ENCODE measurements at regions not wholly inside any gene's neighbourhood (a gene's known extent, or its start where the extent isn't known, plus 50 kb on each side); places are given as distances from the start of the nearest gene placed in this dataset.

DNA sequence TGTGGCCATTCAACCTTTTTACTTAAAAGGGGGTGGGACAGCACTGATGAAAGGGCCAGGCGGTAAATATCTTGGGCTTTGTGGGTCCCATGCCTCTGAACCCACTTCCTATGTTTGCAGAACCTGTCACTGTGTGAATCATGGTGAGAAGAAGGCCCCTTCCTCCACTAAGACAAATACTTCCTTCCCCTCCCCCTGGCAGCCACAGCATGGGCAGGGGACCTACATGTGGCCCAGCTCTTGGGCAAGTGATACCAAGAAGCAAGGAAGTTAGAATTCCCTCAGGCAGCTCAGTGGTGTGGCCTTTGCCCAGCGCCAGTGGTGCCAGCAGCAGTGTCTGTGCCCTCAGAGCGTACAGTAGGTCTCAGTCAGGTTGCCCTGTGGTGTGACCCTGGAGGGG, 168.6 kb downstream of the TRIM33 start:
- no peak for DNase-seq

DNA sequence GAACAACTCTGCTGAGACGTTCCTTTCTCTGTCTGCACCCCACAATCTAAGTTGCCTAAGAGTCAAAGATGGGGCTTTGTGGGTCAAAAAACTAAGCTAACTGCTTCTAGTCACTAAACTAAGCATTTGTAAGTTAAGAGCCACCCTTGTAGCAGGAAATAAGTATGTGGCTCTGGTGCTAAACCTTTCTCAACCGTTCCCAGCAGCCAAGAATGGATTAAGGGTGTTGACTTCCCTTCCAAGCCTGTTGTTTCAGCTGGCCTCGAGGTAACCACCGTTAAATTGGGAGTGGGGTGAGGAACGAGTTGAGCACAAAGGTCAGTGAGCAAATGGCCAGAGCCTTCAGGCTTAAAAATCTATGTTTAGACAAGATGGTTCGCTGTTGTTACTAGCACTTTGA, 169.1 kb downstream of the TRIM33 start:
- no peak for DNase-seq

DNA sequence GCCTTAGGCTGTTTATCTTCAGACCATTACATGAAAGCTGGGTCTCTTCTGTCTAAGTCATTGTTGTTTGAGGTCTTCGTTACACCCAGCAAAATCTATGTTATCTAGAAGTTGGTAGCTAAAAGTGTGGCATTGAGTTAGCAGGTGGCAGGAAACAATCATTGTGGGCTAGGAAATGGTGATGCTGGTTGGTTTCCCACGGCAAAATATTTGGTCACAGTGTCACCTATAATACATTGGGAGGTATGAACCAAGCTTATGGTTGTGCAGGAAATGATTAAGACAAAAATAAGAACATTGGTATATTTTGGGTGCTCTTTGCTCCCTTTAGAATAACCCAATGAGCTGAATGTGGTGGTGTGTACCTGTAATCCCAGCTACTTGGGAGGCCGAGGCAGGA, 169.7 kb downstream of the TRIM33 start:
- DNase-seq: no peak

DNA sequence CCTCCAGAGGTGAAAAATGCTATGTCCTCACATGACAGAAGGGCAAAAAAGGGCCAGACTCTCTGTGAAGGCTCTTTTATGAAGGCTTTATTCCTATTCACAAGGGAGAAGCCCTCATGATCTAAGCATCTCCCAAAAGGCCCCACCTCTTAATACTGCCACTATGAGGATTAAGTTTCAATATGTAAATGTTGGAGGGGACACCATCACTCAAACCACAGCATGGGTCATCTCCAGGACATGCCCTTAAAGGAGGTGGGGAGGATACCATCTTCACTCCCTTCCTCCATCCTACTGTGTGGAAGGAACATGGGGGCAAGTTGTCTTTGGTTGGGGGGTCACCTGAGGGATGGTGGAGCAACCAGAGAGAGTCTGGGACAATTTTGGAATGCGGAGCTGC, 170.1 kb downstream of the TRIM33 start:
- no peak for DNase-seq

DNA sequence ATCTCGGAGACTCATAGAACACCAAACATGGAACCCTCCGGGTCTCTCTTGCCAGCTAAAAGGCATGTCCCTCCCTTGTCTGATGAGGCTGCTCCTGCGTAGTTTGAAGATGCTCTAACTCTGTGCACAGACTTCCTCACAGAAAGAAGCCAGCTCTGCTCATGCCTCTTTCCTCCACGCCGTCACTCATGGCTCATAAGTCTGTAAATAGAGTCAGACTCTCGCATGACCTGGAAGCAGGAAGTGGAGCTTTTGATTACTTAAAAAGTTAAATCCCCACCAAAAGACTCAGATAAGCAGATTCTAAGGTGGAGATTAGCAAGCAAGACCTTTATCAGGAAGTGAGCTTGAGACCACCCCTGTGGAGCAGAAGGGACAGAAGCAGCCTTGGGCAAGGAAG, 171.6 kb downstream of the TRIM33 start:
- DNase-seq: no peak

DNA sequence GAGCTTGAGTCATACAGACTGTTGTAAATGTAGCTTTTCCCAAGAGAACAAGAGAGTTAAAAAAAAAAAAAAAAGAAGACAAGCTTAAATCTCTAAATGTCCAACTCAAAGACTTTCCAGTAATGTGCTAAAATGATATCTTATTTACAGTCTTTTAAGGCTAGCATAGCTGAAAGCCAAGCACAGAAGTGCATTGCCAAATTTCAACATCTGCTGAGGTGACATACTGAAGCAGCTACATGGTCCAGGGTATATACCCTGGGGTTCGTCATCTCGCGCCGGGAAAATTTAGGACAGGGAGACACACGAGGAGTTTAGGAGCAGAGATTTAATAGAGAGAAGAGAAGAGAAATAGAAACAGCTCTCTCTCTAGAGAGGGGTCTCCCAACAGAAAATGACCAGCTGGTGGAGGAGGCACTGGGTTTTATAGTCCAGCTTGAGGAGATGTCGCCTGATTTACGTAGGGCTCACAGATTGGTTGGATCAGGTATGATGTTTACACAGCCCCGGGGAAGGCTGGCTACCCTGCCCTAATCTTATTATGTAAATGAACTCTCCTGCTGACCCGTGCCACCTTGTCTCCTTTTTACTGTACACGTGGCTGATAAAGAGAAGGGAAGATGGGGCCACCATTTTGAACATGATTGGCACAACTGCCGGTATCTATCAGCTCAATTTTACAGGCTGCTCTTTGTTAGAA, 172.7 kb downstream of the TRIM33 start:
- no peak for DNase-seq

DNA sequence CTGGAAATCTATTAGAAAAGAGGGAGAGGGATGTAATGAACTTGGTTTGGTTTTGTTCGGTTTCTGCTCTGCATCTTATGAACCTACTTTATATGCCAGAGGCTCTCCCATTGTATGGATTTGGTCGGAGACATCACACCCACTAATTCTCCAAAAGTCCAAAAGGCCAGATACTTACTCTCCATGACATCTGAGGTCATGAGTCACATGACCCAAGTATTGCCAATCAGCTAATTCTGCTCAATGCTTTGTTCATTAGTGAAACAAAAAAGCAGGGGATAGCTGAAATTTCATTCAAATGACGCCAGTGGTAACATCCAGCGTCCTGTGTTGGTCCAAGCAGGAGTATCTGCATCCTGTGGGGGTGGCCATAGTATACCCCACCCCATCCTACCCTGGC, 173.6 kb downstream of the TRIM33 start:
- DNase-seq: no peak

DNA sequence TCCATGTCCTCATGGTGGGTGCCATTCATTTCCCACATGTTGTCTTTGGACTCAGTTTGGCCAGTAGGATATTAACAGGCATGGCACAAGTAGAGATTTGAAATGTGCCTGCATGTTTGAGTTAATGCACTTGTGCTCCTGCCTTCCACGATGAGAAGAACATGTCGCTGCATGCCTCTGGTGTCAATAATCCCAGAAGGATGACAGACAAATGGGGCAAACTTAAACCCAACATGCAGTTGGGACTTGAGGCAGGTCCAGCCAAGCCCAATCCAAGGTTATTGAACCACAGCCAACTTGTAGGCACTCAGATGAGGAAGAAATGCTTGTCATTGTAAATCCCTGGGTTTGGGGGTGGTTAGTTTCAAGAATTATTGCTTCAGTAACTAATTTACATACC, 174.6 kb downstream of the TRIM33 start:
- DNase-seq: no peak

DNA sequence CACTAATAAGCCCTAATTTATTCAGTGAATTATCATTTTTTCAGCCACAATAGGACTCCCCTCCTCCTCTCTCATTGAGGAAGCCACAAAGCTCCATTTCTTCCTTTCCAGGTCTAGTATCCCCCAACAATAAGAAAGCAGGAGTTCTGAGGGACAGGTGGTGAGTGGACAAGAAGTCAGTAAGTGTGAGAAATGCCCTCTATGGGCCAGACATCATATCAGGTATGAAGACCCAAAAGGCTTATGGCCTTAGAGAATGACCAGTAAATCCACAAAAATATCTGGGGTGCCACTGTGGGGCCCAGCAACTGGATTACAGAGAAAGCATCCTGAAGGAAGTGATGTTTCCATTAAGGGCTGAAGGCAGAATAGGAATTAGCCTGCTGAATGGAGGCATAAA, 175.7 kb downstream of the TRIM33 start:
- DNase-seq: no peak

DNA sequence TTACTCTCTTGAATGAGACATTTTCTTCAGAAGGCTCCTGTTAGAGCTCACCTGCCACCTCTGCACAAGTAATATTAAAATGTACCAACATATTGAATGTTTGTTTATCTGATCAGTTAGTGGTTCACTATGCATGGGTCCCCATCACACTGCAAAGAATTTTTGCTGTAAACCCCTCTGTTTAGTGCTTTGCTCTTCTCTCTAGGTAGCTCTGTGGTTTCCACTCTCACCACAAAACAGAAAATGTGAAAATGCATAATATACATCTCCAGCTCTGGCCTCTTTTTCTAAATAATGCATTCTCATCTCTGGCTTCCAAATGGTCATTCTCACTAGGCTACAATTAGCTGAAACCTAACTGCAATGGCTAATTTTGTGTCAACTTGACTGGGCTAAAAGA, 176.7 kb downstream of the TRIM33 start:
- no peak for DNase-seq

DNA sequence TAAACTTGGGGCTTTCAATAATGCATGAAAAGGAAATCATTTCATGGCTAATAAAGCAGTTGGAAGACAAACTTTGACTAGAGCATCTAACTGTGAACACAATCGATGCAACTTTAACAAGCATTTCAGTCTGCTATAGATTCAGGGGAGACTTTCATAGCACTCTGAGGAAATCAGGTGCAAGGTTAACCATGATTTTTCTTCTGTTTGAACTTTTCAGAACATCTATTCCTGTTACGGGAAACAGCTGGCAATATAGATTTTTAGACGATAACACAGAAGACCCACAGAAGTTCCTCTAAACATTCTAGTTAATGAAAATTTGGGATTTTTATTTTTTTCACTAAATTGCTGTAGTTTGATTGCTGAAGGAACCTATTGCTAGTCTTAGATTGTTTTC, 177.3 kb downstream of the TRIM33 start:
- DNase-seq: no peak

DNA sequence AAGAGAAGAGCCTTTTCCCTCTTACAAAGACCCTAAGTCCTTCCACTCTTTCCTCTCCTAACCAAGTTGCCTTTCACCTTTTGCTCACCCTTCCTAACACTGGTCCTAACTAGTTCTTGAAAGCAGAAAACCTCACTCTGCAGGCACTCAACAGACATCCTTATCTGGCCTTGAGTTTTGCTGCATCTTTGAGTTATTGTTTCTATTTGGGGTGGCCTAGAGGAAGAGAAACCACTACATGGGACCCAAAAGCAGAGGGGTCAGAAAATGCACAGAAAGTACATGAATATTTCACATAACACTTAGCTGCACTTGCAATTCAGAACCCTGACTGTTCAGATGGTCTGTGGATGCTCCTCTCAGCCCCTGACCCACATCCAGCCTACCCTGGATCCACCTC, 178.3 kb upstream of the SYT6 start:
- no peak for DNase-seq

DNA sequence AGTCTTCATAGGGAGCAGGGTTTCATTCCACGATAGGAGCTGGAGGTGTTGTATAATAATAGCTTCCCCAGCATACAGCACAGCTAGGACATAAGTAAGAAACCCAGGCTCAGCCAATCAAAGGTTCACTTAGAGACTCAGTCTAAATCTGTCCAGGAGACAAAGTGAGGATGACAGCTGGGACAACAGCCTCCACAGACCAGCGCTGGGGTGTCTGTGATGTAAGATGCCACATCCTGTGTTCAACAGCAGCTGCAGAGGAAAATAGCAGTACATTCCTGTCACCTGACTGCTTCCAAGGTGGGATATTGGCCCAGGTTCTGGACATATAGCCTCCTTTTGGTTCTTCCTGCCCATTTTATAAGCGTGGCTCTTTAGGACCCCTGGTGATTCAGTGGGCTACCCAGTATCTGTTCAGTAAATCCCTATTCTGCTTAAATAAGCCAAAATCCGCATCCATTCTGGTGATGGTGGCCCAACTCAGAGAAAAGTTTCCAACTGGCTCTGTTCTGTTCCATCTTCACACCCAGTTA, 176.8 kb upstream of the SYT6 start:
- peak; percentile 11 for DNase-seq

DNA sequence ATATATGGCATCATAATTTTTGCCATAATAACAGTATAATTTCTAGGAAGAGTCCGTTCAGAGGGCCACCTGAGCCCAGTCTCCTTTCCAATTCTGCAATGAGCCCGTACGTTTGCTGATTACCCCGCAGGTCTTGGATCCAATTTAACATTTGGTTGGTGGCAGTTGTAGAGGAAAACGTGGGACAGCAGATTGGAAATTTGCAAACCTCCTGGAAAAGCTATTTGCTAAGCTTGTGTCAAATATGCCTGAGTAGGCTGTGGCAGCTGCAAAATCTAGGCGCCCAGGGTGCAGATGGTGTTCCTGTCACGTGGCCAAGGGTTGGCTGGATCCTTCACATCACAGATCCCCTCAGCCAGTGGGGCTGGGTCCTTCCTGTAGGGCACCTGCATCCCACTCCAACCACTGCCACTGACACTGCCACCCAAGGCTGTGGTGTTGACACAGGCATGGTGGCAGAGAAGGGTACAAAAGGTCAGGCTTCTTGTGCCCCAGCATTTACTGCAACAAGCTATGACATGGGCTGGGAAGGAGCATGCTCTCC, 174.8 kb upstream of the SYT6 start:
- peak; percentile 19 for DNase-seq

DNA sequence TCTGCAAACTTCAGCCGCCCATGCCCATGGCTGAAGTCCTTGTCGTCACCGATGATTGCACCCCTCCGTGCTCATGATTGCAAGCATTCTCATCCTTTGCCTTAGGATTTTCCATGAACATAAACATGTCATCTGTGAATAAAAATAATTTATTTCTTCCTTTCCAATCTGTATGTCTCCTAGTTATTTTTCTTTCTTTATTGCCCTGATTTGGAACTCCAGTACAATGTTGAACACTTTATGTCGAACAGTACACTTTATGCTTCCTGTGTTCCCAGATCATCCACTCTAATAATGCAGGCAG, 170.9 kb upstream of the SYT6 start:
- DNase-seq: no peak

DNA sequence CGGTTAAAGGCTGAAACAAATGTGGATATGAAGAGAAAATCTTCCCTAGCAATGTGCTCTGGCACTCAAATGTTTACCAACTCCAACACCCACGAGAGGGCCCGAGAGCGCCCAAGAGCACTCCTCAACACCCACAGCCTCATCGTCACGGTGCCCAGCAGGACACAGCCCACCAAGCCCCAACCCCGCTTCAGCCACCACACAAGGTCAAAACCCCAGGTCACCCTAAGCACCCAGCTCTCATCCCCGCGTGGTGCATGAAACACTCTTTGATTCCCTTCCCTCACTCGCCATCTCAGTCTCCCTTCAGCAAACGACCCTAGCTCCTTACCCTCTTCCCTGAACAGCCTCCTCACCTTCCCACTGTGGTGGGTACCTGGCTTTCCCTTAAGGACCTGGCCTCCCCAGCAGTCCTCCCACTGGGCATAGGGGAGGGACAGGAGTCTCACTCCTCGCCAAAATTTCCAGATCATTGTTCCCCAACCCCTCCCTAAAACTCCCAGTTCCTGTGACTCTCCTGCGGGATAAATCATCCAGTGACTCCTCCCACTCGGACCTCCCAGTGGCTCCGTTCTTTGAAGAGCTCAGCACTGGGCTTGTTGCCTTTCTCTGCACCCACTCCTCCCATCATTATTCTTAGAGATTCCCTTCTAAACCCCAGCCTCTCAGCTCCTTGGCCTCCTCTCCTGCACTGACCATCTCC, 170.4 kb upstream of the SYT6 start:
- no peak for DNase-seq

DNA sequence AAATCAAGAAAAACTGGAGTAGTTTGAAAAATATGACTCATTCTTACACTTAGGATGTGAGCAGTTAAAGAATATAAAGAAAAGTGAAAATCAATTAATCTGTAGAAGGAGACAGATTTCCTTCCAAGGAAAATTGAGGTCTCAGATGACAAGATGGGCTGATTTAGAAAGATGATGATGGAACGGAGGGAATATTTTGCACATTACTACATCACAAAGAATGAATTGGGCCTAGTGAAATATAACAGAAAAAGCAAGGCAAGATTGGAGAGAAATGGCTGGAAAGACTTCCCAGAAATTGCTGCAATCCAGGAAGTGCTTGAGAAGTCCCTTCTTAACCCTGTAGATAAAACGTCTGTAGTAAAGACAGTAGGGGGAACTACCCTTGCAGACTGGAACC, 169.1 kb upstream of the SYT6 start:
- no peak for DNase-seq

DNA sequence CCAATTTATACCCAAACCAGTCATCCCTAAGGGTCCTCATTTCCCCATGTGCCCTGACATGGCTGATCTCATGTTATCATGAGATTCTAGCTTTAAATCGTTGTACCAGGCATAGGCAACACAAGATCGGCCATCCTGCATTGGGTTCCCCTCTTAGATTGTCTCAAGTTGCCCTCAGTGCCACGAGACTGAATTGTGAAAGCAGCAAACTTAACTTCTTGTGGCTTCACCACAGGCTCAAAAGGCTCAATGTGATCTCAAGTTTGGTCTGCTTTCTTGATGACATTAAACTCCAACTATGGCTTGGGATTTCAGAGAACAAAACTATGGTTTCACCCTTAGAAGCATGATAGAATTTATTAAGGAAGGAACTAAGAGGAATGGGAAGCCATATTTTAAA, 168.5 kb upstream of the SYT6 start:
- DNase-seq: no peak

DNA sequence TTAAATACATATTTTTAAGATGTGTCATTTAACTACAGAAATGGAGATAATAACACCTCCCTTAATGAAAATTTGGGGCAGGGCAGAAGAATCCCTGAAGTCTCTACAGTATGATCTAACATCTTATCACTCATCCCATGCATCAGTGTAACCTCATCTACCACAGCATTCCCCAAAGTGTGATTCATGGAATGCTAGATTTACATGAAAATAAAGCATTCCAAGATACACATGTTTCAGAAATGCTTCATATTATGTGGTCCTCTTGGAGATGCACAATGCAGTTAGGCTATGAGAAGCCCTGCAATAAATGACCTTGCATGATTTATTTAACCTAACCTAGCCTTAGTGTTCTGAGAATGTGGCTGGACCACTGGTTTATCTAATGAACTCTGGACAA, 166.9 kb upstream of the SYT6 start:
- no peak for DNase-seq

DNA sequence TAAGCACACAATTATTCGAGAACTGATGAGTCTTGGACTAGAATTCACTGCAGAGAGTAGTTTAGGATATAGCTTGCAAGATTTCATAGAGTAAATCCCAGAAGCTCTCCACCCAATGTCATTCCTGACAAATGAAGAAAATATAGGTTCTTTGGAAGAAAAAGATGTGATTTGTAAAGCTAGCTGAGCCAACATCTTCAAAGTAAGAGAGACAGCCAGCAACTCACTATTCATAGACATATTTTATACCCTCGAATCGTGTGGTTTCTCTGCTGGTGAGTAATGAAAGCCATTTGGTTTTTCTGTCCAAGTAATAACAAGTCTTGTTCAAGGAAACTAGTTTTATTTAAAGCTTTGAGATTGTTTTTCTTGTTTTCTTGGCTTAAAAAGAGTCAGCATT, 165.7 kb upstream of the SYT6 start:
- peak; percentile 2 for DNase-seq

DNA sequence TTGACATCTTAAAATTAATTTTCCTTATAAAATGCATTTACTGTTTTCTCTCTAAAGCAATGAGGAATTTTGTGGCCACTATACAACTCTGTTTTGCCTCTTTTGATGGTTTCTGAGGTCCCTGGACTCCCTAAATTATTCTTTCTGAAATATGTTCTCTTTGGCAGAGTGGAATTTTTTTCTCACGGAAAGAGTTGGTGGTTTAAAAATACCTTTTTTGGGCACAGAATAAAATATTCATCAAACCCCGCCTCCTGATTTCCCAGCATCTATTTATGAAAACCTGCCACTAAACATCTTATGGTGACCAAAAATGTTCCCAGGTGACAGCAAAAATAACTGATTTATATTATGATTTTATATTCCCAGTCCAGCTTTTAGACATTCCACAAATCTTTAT, 165.3 kb upstream of the SYT6 start:
- no peak for DNase-seq

DNA sequence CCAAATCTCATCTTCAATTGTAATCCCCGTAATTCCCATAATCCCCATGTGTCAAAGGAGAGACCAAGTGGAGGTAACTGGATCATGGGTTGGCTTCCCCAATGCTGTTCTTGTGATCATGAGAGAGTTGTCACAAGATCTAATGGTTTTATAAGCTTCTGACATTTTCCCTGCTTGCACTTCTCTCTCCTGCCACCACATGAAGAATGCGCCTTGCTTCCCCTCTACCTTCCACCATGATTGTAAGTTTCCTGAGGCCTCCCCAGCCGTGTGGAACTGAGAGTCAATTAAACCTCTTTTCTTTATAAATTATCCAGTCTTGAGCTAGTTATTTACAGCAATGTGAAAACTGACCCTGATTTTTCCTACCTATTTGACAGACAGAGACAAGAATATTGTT, 162.5 kb upstream of the SYT6 start:
- no peak for DNase-seq

DNA sequence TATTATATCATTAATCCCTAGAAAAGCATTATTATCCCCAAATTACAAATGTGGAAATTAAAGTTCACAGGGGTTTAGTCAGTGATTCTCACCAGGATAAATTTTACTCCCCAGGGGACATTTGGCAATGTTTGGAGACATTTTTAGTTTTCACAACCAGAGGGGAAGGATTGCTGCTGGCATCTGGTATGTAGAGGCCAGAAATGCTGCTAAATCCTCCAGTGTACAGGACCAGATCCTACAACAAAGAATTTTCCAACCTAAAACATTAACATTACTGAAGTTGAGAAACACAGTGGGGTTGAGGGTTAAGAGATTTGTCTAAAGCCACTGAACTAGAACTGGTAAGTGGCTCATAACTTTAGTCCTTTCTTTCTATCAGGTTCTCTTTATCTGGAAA, 162.0 kb upstream of the SYT6 start:
- no peak for DNase-seq

DNA sequence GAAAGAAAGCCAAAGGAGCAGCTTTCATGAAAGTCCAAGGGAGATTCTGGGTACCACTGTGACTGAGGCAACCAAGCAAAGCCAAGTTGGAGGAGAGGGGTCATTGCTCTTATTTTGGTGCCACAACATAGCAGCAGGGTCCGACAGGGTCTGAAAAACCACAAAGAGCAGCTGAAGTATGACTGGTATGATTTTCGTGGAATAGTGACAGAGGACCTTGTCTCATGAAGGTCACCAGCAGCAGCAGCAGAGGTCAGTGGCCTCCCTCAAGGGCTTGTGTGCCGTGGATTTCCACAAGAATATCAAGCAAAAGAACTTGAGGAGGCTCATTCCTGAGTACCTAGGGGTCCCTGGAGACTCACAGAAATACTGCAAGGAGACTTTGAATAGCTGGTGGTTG, 160.9 kb upstream of the SYT6 start:
- DNase-seq: no peak
